Stomach (tissue), 8 donors: ENCODE measurements at regions not wholly inside any gene's neighbourhood (a gene's known extent, or its start where the extent isn't known, plus 50 kb on each side); places are given as distances from the start of the nearest gene placed in this dataset.
"Not testable (repeated sequence)": the region's sequence is repeated elsewhere in the genome, so short reads cannot be mapped to it uniquely, and the experiment has no call there.

ENCODE experiments used
- DNase-seq, 2 donors: peaks; one replicate each; pipeline versions ENCODE4 v3.0.0 to v3.0.0-alpha.2; 2013 to 2019
- H3K27ac ChIP-seq, 5 donors: fragments of 200-600 bp in 4 of 5; sonication (generic) in 4 of 5; one replicate each; pipeline ENCODE4 v1.5.1; 2013 to 2019; ENCODE audit warnings: mild to moderate bottlenecking in 1 of 5, moderate library complexity in 1 of 5
- H3K27me3 ChIP-seq, 3 donors: fragments of 200-600 bp; sonication (generic); one replicate each; pipeline ENCODE4 v1.5.1; 2017 to 2019; ENCODE audit warnings: mixed run types in 1 of 3
- H3K36me3 ChIP-seq, 4 donors: fragments of 200-600 bp; sonication (generic); 1 replicate in 3 of 4; 2 replicates in 1 of 4; pipeline ENCODE4 v1.5.1; 2016 to 2019
- H3K4me1 ChIP-seq, 4 donors: fragments of 200-600 bp; sonication (generic); one replicate each; pipeline ENCODE4 v1.5.1; 2016 to 2019
- H3K4me3 ChIP-seq, 4 donors: fragments of 200-600 bp; sonication (generic) in 3 of 4; one replicate each; pipeline ENCODE4 v1.5.1; 2016 to 2019; ENCODE audit warnings: mild to moderate bottlenecking in 1 of 4
- H3K9me3 ChIP-seq, 4 donors: fragments of 200-600 bp; sonication (generic); one replicate each; pipeline ENCODE4 v1.5.1; 2016 to 2019
- EP300 ChIP-seq: sonication (generic); formaldehyde crosslinking; IDR thresholded peaks from one replicate; pipeline ENCODE4 v1.6.1; 2017; ENCODE audit warnings: antibody characterized with exemption
- POLR2A ChIP-seq, 4 donors: fragments of 450-650 bp; IDR thresholded peaks; one replicate each; pipeline ENCODE4 v1.6.1; 2016; ENCODE audit warnings: antibody characterized with exemption in 4 of 4, control low read depth in 2 of 4, mild to moderate bottlenecking in 1 of 4, moderate library complexity in 1 of 4
- POLR2AphosphoS5 ChIP-seq, 3 donors: sonication (generic); formaldehyde crosslinking; IDR thresholded peaks; one replicate each; pipeline ENCODE4 v1.6.1; 2016; ENCODE audit warnings: antibody characterized with exemption in 3 of 3
- WGBS, 5 donors: extraction: QIAGEN DNeasy Blood & Tissue Kit in 3 of 5; methylation state at CpG; one replicate each; pipeline versions ENCODE4 v1.1.5 to v1.1.7; 2013 to 2018; 5-methylcytosine and 5-hydroxymethylcytosine counted together
- intact Hi-C: fragments of 100-400 bp; cut with DNase I; formaldehyde crosslinking; loops from one replicate; pipeline ENCODE4 v1.15.1; 2023; ENCODE audit warnings: low total_unique reads
- TF ChIP-seq, protein P1 (sequence below), 7 experiments: fragments of 450-650 bp in 4 of 7; fragments of 200-600 bp in 3 of 7; sonication (generic) in 3 of 7; IDR thresholded peaks; one replicate each; pipeline ENCODE4 v1.5.1; 2016 to 2019; ENCODE audit warnings: antibody characterized with exemption in 7 of 7, control low read depth in 2 of 7, mild to moderate bottlenecking in 1 of 7
- donor health status: healthy with polysubstance abuse.
- donor health status: Bipolar disorder and iron deficiency.
- donor health status: healthy.

DNA sequence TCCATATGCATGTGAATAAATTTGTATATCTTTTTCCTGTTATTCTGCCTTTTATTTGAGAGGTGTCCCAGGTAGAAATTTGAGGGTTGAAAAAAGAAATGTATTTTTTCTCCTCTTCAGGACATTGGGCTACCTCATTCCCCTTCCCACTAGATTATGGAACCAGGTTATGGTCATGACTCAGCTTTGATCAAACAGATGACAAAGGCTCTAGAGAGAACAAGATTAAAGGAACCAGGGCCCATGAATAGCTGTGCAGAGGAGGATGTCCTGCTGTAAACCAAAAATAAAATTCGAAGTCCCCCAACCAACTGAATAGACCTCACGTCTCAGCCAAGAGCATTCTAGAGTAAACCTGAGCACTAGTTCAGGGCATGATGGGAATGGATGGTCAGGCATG, 313.2 kb downstream of the RAPGEF2 start:
- no peak for TF ChIP-seq POLR2A (IDR thresholded peaks at IDR 0.05)
- TF ChIP-seq POLR2AphosphoS5 (IDR thresholded peaks at IDR 0.05) = no peak
- H3K36me3 ChIP-seq = no peaks in the 10 kb centered on the region
- 77 to 90% (median 79%) methylated on average over 2 of the region's 2 CpGs for WGBS, 5 donors

DNA sequence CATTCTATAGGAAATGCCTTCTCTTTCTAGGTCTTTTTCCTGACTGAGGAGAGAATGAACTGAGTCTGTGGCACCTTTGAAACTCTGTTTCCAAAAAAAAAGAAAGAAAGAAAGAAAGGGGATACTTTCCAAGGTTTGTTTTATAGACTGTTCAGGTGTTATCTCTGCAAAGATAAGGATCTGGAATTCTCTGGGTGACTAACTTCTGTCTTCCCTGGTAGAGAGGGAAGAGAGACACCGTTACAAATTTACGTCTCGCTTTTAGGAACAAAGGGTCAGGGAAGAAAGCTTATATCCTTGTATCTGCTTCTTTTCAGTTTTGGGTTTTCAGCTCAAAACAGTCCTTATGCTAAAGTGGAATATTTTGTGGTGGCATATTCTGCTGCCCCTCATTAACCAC, 314.1 kb downstream of the RAPGEF2 start:
- no peaks in the 10 kb centered on the region for H3K4me1 ChIP-seq
- H3K4me3 ChIP-seq = no peak overlapping the region
- WGBS, 5 donors = 63 to 76% (median 69%) methylated on average over 3 of the region's 3 CpGs
- TF ChIP-seq POLR2AphosphoS5 (IDR thresholded peaks at IDR 0.05) = no peak
- TF ChIP-seq, protein P1, sequence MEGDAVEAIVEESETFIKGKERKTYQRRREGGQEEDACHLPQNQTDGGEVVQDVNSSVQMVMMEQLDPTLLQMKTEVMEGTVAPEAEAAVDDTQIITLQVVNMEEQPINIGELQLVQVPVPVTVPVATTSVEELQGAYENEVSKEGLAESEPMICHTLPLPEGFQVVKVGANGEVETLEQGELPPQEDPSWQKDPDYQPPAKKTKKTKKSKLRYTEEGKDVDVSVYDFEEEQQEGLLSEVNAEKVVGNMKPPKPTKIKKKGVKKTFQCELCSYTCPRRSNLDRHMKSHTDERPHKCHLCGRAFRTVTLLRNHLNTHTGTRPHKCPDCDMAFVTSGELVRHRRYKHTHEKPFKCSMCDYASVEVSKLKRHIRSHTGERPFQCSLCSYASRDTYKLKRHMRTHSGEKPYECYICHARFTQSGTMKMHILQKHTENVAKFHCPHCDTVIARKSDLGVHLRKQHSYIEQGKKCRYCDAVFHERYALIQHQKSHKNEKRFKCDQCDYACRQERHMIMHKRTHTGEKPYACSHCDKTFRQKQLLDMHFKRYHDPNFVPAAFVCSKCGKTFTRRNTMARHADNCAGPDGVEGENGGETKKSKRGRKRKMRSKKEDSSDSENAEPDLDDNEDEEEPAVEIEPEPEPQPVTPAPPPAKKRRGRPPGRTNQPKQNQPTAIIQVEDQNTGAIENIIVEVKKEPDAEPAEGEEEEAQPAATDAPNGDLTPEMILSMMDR (IDR thresholded peaks at IDR 0.05) = no peak
- TF ChIP-seq POLR2A (IDR thresholded peaks at IDR 0.05) = no peak
- TF ChIP-seq EP300 = no peak
- no peaks in the 10 kb centered on the region for H3K27me3 ChIP-seq
- no peak overlapping the region for H3K27ac ChIP-seq
- intact Hi-C loops = no loop called here
- peaks cover 0 to 28% (median 22%) of the 10 kb centered on the region in 4 donors for H3K9me3 ChIP-seq
- DNase-seq = no peak
- H3K36me3 ChIP-seq = no peaks in the 10 kb centered on the region

More for the DNA sequence above, 313.2 kb downstream of the RAPGEF2 start:
- intact Hi-C loops = no loop called here
- Histone ChIP-seq H3K9me3 (peaks cover 0 to 25% (median 21%) of the 10 kb centered on the region in 4 donors), H3K4me1 (no peaks in the 10 kb centered on the region), H3K27ac (no peak overlapping the region), H3K27me3 (no peaks in the 10 kb centered on the region), H3K4me3 (no peak overlapping the region)
- no peak for DNase-seq

DNA sequence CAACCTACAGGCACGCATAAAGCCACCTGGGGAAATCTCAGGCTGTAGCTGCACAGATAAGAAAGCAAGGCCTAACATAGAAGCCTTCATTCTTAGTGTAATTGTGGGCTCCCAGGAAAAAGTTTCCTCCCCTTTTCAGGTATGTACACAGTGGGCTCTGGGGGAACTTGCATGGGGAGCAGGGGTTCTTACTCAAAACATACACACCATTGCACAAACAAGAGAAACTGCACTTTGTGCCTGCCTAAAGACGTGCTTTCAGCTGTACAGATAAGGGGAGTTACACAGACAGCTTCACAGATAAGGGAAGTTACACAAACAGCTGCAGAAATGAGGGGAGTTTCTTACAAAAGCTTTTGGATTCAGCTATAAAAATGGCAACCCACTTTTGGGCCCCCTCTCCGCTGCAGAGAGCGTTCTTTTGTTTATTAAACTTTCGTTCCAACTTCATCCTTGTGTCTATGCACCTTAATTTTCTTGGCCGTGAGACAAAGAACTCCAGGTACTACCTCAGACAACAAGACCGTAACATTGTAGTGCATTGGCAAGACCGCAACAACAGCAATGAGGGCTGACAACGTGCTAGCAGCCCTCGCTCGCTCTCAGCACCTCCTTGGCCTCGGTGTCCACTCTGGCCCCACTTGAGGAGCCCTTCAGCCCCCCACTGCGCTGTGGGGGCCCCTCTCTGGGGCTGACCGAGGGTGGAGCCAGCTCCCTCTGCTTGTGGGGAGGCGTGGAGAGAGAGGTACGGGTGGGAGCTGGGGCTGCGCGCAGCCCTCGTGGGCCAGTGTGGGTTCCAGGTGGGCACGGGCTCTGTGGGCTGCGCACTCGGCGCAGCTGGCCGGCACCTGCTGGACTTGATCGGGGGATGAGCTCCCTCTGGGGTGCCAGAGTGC, 317.5 kb downstream of the RAPGEF2 start:
- 85 to 95% (median 90%) methylated on average over 18 to 25 of the region's 25 CpGs for WGBS, 5 donors
- H3K27me3 ChIP-seq = no peaks in the 10 kb centered on the region

DNA sequence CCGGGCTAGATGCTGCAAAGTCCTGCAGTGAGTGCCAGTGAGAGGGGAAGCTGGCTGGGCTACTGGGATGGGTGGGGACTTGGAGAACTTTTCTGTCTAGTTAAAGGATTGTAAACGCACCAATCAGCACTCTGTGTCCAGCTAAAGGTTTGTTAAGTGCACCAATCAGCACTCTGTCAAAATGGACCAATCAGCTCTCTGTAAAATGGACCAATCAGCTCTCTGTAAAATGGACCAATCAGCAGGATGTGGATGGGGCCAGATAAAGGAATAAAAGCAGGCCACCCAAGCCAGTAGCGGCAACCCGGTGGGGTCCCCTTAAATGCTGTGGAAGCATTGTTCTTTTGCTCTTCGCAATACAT, 318.2 kb downstream of the RAPGEF2 start:
- H3K36me3 ChIP-seq, H3K27ac ChIP-seq, DNase-seq, H3K4me1 ChIP-seq, H3K27me3 ChIP-seq, H3K4me3 ChIP-seq, intact Hi-C loops: not testable (repeated sequence)
- 88 to 98% (median 95%) methylated on average over 5 of the region's 5 CpGs for WGBS, 5 donors
- H3K9me3 ChIP-seq = peaks cover 0 to 28% (median 22%) of the 10 kb centered on the region in 4 donors

More for the DNA sequence above, 317.5 kb downstream of the RAPGEF2 start:
- Histone ChIP-seq H3K9me3 (peaks cover 0 to 28% (median 22%) of the 10 kb centered on the region in 4 donors), H3K27ac (no peak overlapping the region), H3K4me1 (no peaks in the 10 kb centered on the region), H3K36me3 (no peaks in the 10 kb centered on the region), H3K4me3 (no peak overlapping the region)
- no peak for DNase-seq
- no peak for TF ChIP-seq EP300
- TF ChIP-seq POLR2AphosphoS5 (IDR thresholded peaks at IDR 0.05) = no peak
- TF ChIP-seq, protein P1 (IDR thresholded peaks at IDR 0.05) = no peak
- TF ChIP-seq POLR2A (IDR thresholded peaks at IDR 0.05) = no peak
- intact Hi-C loops = no loop called here

DNA sequence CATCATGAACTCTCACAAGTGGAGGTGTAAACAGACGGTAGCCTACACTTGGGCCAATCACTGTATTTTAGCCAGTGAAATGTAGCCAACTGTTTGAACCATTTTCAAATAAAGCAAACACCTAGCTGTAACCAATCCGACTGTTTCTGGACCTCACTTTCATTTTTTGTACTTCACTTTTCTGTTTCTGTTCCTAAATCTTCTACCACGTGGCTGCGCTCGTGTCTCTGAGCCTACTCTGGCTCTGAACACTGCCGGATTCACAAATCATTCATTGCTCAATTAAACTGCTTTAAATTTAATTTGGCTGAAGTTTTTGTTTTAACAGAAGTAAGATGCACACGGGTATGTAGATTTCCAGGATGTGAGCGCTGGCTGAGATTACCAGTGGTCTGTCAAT, 319.1 kb downstream of the RAPGEF2 start:
- Histone ChIP-seq H3K4me3 (no peak overlapping the region), H3K36me3 (no peaks in the 10 kb centered on the region), H3K4me1 (no peaks in the 10 kb centered on the region), H3K27ac (no peak overlapping the region), H3K27me3 (no peaks in the 10 kb centered on the region), H3K9me3 (peaks cover 0 to 28% (median 22%) of the 10 kb centered on the region in 4 donors)
- TF ChIP-seq, protein P1 (IDR thresholded peaks at IDR 0.05) = no peak
- no peak for TF ChIP-seq POLR2AphosphoS5 (IDR thresholded peaks at IDR 0.05)
- TF ChIP-seq EP300 = no peak
- TF ChIP-seq POLR2A (IDR thresholded peaks at IDR 0.05) = no peak
- intact Hi-C loops = no loop called here
- no peak for DNase-seq
- WGBS, 5 donors = 79 to 87% (median 84%) methylated on average over 8 of the region's 8 CpGs
